ENCODE measurements at regions not wholly inside any gene's neighbourhood (a gene's known extent, or its start where the extent isn't known, plus 50 kb on each side); places are given as distances from the start of the nearest gene placed in this dataset.

DNA sequence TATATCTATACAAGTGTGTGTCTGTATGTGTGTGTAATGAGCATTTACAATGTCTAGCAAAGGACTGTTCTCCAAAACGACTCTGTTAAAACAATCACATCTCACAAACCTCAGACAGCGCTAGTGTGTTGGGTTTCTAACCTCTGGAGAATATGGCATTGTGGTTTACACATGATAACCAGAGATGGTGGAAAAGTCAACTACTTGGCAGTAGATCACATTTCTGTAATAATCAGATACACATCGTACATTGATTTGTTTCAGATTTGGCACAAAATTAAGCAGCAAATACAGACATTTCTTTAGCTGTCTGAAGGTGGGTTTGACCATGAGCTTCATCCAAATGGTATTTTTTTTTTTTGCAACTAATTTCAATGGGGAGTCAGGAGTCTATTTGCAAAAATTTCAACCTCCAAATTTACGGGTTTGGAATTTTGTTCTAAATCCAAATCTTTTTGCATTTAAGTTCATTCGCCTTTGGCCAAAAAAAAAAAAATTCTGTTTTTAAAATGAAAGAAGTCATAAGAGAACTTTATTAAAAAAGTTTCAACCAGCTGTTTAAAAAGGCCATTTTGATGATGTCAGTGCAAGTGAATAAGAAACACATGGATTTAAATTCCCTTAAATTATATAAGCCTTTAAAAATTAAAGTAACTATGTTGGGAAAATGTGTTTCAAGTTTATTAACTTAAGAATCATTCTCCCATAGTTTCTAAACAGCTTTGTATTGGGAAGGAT, 127.8 kb downstream of the TMEM26 start:
- TF ChIP-seq, protein P1, sequence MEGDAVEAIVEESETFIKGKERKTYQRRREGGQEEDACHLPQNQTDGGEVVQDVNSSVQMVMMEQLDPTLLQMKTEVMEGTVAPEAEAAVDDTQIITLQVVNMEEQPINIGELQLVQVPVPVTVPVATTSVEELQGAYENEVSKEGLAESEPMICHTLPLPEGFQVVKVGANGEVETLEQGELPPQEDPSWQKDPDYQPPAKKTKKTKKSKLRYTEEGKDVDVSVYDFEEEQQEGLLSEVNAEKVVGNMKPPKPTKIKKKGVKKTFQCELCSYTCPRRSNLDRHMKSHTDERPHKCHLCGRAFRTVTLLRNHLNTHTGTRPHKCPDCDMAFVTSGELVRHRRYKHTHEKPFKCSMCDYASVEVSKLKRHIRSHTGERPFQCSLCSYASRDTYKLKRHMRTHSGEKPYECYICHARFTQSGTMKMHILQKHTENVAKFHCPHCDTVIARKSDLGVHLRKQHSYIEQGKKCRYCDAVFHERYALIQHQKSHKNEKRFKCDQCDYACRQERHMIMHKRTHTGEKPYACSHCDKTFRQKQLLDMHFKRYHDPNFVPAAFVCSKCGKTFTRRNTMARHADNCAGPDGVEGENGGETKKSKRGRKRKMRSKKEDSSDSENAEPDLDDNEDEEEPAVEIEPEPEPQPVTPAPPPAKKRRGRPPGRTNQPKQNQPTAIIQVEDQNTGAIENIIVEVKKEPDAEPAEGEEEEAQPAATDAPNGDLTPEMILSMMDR (IDR thresholded peaks at IDR 0.05), result no peak
- no peak for TF ChIP-seq EZH2 (IDR thresholded peaks at IDR 0.05; ENCODE audit: borderline replicate concordance, insufficient read depth, low read depth, low read length, poor library complexity, severe bottlenecking)

Measured in B cell (primary cell).